HG02642 (cell line): ENCODE measurements at regions not wholly inside any gene's neighbourhood (a gene's known extent, or its start where the extent isn't known, plus 50 kb on each side); places are given as distances from the start of the nearest gene placed in this dataset.
"Not testable (repeated sequence)": the region's sequence is repeated elsewhere in the genome, so short reads cannot be mapped to it uniquely, and the experiment has no call there.

Source experiments
- ATAC-seq: cut with Tn5 transposase; IDR thresholded peaks from one replicate; pipeline ENCODE4 v1.9.1; 2021; ENCODE audit warnings: mild to moderate bottlenecking; ENCODE audit not compliant: unreplicated experiment, poor library complexity

DNA sequence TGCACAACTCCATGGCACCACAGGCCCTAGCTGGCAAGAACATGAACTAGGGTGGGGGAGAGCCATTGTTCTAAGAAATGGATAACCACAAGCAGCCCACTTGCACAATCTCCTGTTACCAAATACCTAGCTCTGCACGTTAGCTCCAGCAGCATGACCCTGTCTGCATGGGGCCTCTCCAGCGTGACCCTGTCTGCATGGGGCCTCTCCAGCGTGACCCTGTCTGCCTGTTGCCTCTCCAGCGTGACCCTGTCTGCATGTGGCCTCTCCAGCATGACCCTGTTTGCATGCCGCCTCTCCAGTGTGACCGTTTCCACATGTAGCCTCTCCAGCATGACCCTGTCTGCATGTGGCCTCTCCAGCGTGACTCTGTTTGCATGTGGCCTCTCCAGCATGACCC lies 356.7 kb downstream of the CNTNAP3B start:
- not testable (repeated sequence) for ATAC-seq

GRCh38 chr9:41771693-41772092 lies 357.5 kb downstream of the CNTNAP3B start:
- not testable (repeated sequence) for ATAC-seq

GRCh38 chr9:41754822-41755221 lies 374.4 kb downstream of the CNTNAP3B start:
- ATAC-seq = not testable (repeated sequence)

DNA sequence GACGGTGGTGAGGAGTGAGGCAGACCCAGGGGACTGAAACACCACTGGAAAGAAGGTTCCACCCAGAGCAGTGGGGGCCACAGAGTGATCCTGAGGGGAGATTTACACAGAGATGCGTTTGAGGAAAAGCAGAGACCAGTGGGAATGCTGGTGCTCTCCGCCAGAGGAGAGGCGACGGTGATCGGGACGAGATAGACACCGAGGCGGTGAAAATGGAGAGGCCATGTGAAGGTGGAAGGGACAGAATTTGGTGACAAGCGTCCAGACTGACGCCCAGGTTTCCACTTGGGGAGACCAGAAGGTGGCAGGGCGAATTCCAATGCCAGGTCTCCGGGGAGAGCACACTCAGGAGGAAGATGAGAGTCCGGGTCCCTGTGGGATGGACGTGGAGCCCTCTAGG lies 374.8 kb downstream of the CNTNAP3B start:
- not testable (repeated sequence) for ATAC-seq

GRCh38 chr9:41741897-41742296 lies 387.3 kb downstream of the CNTNAP3B start:
- not testable (repeated sequence) for ATAC-seq

- ATAC-seq = not testable (repeated sequence)
Observed at GRCh38 chr9:41741173-41741572, 388.1 kb downstream of the CNTNAP3B start.

DNA sequence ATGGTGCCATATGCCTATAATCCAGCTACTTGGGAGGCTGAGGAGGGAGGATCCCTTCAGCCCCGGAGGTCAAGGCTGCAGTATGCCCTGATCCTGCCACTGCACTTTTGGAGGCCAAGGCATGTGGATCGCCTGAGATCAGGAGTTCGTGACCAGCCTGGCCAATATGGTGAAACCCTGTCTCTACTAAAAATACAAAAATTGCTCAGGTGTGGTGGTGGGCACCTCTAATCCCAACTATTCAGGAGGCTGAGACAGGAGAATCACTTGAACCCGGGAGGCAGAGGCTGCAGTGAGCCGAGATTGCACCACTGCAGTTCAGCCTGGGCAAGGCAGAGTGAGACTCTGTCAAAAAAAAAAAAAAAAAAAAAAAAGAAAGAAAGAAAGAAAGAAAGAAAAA lies 390.5 kb downstream of the CNTNAP3B start:
- not testable (repeated sequence) for ATAC-seq

DNA sequence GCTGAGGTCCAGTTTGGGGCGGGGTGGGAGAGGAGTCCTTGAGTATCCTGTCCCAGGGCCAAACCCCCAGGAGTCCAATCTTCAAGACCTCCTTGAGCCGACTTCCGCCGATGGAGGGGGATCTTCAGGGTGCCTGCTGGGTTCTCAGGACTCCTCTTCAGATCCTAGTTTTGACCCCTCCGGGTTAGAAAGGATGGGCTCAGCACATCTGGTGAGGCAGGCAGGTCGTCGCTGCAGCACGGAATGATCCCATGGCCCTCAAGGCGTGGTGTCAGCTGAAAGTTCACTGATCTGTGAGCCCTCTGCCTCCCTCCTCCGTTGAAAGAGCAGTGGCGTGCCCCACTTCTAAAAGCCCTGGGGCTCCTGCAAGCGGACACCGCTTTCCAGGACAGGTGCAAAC lies 430.0 kb downstream of the CNTNAP3B start:
- not testable (repeated sequence) for ATAC-seq

GRCh38 chr9:41697080-41697479 lies 432.1 kb downstream of the CNTNAP3B start:
- ATAC-seq = not testable (repeated sequence)

DNA sequence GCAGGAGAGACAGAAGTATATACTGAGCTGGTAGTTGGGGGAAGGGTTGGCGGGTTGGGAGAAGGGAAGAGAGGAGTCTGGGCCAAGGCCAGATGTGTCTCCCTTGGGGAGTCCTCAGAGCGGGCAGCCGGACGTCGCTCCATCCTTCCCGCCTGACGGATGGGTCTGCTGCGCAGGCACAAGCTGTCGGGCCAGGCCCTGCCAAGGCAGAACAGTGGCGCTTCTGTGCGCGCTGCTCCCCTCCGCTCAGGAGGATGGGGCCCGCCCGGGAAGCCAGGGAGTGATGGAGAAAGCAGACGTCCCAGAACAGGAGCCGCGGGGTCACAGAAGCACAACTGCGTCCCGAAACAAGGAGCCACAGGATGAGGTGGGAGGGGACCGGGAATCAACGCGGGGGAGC lies 449.9 kb downstream of the CNTNAP3B start:
- ATAC-seq = not testable (repeated sequence)

- ATAC-seq = not testable (repeated sequence)
Observed at GRCh38 chr9:41663497-41664036, 465.7 kb downstream of the CNTNAP3B start.

DNA sequence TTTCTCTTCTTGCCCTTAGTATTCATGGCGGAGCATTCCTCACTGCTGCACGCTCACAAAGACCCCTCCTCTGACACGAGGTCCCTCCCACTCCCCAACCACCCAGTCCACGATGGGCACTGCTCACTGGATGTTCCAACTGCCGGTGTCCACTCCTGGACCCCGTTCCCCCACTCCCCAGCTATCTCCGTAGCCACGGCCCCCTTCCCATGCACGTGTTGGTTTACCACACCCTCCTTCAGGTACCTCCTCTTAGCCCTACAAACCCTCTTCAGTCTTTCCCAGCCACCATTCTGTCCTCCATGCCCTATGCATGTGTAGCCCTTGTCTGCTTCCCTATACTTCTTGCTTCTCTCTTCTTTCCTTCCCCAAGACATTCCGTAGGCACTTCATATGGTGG lies 469.6 kb upstream of the ZNG1F start:
- ATAC-seq = not testable (repeated sequence)

DNA sequence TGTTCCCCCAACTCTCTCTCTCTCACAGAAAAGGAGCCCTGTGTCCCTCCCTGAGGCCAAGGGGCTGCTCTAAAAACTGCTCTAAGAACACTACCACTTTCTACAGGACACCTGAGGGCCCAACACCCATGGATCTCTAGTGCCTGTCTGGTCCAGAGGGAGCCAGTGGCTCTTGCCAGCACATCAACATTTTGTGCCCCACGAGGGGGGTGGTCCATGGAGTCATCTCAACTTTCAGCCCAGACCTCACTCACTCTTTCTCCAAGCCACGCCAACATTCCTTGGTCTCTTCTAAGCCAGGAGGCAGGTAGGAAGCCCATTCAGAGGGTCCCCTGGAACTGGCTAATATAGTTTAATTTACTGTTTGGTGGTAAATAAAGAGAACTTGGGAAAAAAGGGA lies 469.0 kb upstream of the ZNG1F start:
- ATAC-seq = not testable (repeated sequence)

DNA sequence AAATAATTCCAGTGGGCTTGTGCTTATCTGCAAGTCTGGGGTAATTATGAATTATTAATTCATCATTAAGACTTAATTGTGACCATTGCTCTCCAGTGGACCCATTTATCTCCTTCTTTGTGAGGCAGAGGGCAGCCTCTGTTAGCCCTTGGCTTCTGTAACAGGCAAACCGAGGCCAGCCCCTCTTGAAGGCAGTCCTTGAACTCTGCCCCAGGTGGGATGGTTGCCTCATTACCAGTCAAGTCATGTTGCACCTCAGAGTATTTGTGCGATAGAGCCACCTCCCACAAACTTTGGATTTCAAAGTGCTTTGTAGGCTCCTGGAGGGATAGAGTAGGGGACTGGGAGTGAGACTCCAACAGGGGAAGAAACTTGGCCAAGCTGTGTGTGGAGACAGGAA lies 468.0 kb upstream of the ZNG1F start:
- not testable (repeated sequence) for ATAC-seq

DNA sequence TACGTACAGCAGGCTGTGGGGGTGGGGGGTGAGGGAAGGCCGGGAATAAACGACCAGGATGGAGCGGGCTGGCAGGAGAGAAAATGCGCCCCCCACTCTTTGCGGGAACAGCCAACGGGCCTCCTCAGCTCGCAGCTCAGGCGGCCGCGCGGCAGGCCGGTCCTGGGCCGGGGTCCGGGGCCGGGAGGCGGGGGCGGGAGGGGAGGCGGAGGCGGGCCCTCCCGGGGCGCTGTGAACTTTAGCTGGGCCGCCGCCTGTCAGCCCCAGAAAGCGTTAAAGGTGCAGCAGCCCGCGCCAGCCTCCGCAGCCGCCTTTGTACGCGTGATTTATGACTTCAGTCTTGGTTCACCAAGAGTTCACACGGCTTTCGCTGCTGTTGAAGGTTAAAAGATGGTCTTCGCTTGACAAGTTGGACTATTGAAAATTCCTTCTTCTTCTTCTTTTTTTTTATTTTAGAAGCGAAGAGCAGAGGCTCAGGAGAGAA lies 466.0 kb upstream of the ZNG1F start:
- ATAC-seq = not testable (repeated sequence)

DNA sequence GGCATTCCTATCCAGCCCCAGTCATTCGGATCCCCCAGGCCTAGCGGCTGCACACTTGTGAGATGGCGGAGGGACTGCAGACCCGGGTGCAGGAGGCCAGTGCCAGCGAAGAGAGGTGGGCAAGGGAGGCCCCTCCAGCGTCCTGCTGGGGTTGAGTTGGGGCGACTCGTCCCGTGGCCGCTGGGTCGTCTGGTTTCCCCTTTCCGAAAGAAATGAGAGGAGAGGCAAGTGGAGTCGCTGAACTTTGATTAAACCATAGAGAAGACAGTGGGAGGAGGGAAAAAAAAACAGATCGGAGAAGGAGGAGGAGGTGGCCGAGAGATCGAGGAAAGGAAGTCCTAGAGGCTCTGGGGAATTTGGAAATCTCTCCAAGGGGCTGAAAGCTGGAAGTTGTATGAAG lies 465.2 kb upstream of the ZNG1F start:
- not testable (repeated sequence) for ATAC-seq

- not testable (repeated sequence) for ATAC-seq
Observed at GRCh38 chr9:41653560-41654340, 464.6 kb upstream of the ZNG1F start.

GRCh38 chr9:41652800-41653199 lies 463.7 kb upstream of the ZNG1F start:
- ATAC-seq = not testable (repeated sequence)

DNA sequence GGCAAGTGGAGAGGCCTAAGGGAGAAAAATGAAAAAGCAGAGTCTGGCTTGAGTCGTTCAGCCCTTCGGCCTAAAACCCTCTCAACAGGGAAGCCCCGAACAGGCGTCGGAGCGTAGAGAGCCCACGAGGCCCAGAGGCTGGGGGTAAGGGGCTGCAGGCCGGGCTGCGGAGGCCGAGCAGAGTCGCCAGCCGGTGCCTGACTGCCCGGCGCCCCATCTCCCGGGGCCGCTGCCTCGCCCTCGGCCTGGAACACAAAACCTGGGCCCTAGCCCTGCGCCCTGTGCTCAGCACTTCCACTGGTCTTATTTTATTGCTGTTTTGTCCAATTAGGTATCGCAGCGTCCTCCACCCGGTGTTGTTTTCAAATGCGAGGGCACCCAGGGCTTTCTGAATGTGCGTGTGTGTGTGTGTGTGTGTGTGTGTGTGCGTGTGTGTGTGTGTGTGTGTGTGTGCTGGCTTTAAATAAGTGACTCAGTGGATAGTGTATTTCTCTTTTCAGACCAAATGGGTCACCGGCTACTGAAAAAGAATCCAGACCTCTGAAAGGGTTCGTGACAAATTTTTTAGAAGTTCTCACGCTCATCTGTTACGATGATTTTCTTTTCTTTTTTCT lies 463.1 kb upstream of the ZNG1F start:
- not testable (repeated sequence) for ATAC-seq

DNA sequence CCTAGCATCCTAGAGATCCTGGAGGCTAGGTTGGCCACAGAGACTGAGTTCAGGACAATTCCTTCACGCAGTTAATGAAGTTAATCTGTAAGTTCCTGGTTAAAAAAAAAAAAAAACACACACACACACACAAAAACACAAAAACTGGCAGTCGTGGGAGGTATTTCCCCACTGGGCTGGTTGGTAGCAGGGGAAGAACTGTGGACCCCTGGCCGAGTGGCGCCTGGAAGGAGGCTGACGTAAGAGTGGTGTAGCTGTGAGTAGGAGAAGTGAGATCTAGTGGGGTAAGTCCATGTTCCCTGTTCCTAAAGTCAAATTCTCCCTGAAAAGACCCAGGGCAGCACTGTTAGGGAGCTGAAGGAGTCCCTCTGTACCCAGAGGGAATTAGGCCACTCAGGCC lies 461.0 kb upstream of the ZNG1F start:
- not testable (repeated sequence) for ATAC-seq

- not testable (repeated sequence) for ATAC-seq
Observed at GRCh38 chr9:41648564-41648963, 459.4 kb upstream of the ZNG1F start.
